ENCODE measurements at regions not wholly inside any gene's neighbourhood (a gene's known extent, or its start where the extent isn't known, plus 50 kb on each side); places are given as distances from the start of the nearest gene placed in this dataset.

GRCh38 chr4:26099967-26100366, 185.9 kb downstream of the SMIM20 start:
- no peak for DNase-seq (ENCODE audit: extremely low read depth in 1 of 2, low read depth in 1 of 2)

DNA sequence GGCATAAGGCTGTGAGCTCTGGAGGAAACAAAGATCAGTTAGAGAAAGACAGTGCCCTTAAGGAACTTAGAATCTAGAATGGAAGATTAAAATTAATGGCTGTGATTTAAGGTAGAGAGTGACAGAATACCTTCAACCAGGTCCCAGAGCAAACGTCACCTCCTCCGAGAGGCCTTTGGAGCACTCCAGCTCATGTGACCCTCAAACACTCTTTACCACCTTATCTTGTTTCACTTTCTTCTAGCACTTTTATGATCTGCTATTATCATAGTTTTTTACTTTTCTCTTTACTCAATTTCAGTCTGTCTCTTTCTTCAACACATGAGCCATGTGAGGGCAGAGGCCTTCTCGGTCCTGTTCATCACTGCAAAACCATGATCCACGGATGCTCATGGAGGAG, 187.0 kb downstream of the SMIM20 start:
- no peak for DNase-seq (ENCODE audit: extremely low read depth in 1 of 2, low read depth in 1 of 2)

DNA sequence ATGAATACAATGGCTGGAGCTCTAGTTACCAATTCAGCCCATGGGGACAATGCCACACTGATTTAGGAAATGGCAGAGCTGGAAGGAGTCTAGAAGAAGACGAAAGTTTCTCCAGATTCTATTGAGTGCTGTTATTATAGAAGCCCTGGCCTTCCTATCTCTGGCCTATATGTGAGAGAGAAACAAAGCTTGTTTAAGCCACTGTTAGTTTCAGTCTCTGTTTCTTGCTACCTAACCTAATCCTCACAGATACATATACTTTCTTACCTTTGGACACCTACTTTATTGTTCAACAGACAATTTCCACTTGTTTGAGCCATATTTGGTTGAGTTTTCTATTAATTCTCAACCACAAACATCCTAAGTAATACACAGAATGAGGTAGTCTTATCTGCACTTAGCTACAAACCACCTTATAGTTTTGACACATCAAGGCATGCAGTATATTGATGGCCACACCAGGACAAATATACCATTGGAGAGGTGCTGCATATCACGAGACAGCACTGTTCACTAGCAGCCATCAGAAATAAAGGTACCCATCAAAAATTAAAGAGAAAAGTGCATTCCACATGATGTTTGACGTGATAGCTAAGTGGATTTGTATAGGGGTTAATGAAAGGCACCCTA, 190.2 kb downstream of the SMIM20 start:
- no peak for DNase-seq (ENCODE audit: extremely low read depth in 1 of 2, low read depth in 1 of 2)

GRCh38 chr4:26105337-26105736, 191.3 kb downstream of the SMIM20 start:
- DNase-seq (ENCODE audit: extremely low read depth in 1 of 2, low read depth in 1 of 2), result no peak

DNA sequence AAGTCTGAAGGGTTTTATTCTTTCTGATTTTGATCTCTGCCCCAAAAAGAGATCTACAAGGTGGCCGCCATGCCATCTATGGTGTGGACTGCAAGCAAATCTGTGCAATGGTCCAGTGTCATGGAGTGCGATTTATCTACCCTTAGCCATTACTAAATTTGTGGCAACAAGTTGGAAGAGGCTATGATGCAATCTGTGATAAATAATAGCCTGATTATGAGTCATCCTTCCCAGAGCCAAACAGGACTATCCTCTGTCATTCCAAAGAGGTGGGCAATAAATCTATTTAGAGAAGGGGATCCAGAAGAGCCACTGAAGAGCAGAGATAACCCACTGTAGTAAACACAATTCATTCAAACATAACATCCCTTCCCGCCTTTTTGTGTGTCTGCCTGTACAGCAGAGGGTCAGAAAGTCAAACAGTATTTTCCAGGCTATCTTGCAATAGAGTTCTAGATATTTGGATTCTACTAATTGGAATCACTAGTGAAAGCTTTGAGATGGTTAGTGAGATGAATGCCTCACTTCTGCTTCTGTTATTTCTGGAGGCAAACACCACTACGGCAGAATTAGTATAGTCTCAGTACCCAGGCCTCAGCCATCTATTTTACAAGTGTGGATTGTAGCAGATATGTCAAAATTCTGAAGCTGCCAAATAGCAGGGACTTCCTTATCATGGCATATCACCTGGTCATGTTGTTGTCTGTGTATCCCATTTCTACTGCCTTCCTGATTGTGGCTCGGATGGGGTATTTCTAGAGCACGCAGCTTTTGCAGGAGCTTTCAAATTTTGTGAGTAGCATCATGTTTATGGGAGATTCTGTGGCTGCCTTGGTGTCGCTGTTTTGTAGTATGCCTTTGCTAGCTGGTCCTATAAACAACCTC, 192.0 kb downstream of the SMIM20 start:
- no peak for DNase-seq (ENCODE audit: extremely low read depth in 1 of 2, low read depth in 1 of 2)

GRCh38 chr4:26106776-26107175, 192.8 kb downstream of the SMIM20 start:
- no peak for DNase-seq (ENCODE audit: extremely low read depth in 1 of 2, low read depth in 1 of 2)

- DNase-seq (ENCODE audit: extremely low read depth in 1 of 2, low read depth in 1 of 2), result no peak
Observed at GRCh38 chr4:26108054-26108453, 194.0 kb downstream of the SMIM20 start.

DNA sequence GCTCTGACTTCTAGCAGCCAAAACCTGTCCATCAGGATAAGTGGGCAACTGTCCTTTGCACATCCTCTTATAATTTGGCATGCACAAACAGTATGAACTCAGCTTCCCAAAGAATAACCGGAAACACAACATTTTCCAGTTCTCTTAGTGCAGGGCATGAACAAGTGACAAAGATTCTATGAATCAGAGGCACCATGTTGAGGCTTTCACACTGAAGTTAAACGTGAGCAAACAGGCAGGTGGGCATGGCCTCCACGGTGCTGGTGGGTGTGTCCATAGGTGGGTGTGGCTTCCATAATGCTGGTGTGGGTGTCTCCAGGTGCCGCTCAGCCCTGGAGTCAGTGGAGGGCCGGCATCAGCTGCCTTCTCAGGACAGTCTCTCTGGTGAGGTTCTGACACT, 196.5 kb downstream of the SMIM20 start:
- DNase-seq (ENCODE audit: extremely low read depth in 1 of 2, low read depth in 1 of 2), result no peak

GRCh38 chr4:26113339-26113940, 199.4 kb downstream of the SMIM20 start:
- no peak for DNase-seq (ENCODE audit: extremely low read depth in 1 of 2, low read depth in 1 of 2)

DNA sequence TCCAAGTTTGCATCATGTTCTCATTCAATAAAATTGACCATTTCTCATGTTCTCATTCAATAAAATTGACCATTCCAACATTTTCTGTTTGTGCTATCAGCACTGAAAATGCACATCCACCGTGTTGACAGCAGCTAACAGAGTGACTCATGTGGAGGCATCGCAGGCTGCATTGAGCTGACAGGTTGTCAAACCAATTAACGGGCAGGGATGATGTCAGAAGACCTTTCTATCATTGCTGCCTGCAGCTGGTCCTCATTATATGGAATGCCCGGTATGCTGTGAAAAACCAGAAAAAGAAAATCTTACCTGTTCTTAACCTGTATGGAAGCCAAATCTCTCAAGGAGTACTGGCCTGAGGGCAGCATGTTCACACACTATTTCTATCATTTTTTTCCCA, 202.0 kb downstream of the SMIM20 start:
- no peak for DNase-seq (ENCODE audit: extremely low read depth in 1 of 2, low read depth in 1 of 2)

GRCh38 chr4:26120098-26120825, 200.6 kb upstream of the RBPJ start:
- DNase-seq (ENCODE audit: extremely low read depth in 1 of 2, low read depth in 1 of 2), result no peak

GRCh38 chr4:26122690-26123089, 198.1 kb upstream of the RBPJ start:
- DNase-seq (ENCODE audit: extremely low read depth in 1 of 2, low read depth in 1 of 2), result no peak

DNA sequence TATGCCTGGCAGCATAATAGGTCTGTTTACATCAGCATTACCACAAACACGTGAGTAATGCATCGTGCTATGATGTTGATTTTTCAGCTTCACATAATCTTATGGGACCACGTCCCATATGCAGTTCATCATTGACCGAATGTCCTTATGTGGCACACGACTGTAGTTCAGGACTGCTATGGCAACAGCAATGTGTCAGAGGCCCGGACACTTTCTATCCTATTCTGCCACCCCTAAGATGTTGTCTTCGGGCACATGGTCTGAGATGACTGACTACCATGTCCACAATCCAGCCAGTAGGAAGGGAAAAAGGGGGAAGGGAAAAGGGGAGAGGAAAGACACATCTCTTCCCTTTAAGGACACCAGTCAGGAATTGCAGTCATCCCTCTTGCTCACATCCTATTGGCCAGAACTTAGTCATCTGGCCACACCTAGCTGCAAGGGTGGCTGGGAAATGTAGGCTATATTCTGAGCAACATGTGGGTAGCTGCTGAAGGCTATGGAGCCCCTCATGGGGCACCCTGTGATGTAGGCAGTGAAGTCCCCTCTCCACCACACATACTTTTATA, 196.0 kb upstream of the RBPJ start:
- no peak for DNase-seq (ENCODE audit: extremely low read depth in 1 of 2, low read depth in 1 of 2)

GRCh38 chr4:26126143-26126718, 194.6 kb upstream of the RBPJ start:
- no peak for DNase-seq (ENCODE audit: extremely low read depth in 1 of 2, low read depth in 1 of 2)

DNA sequence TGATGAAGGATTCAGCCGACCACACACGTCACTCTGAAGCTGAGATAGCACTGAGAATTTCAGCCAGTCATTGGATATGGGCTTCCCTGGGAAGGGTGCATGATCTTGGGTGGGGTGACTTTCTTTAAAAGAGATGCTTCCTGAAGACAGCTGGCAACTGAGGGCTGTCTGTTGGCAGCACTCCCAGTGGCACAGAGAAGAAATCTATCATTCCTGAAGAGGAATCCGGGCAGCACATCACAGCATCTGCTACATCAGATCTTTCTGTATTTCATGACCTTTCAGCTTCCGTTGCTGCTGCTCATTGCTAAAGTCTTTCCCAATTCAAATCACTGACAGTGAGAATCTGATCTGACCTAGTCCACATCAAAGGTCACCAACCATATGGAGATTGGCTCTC, 193.8 kb upstream of the RBPJ start:
- DNase-seq (ENCODE audit: extremely low read depth in 1 of 2, low read depth in 1 of 2), result no peak

- DNase-seq (ENCODE audit: extremely low read depth in 1 of 2, low read depth in 1 of 2), result no peak
Observed at GRCh38 chr4:26127851-26128337, 192.9 kb upstream of the RBPJ start.

- DNase-seq (ENCODE audit: extremely low read depth in 1 of 2, low read depth in 1 of 2), result no peak
Observed at GRCh38 chr4:26130173-26130572, 190.6 kb upstream of the RBPJ start.

GRCh38 chr4:26130841-26131432, 189.9 kb upstream of the RBPJ start:
- DNase-seq (ENCODE audit: extremely low read depth in 1 of 2, low read depth in 1 of 2), result no peak

GRCh38 chr4:26131711-26132110, 189.1 kb upstream of the RBPJ start:
- peak; percentile 3 to 7 for DNase-seq (ENCODE audit: extremely low read depth in 1 of 2, low read depth in 1 of 2)

DNA sequence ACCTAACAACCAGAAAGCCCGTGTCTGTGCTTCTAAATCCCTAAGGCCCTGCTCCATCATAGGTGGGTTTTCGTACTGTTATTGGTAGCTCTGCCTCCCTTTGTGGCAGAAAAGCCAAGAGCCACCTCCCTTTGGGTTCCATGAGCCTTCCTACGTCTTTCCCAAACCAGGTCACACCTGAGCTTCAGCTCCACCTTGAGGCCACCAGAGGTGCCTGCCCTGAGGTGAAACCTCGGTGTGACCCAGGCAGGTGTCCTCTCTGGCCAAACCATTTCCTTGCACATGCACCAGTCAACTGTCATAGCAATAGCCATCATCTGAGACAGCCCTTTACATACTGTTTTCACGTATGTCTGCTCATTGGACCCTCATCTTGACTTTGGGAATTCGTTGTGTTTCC, 188.0 kb upstream of the RBPJ start:
- DNase-seq (ENCODE audit: extremely low read depth in 1 of 2, low read depth in 1 of 2), result no peak

All from activated CD8-positive, alpha-beta memory T cell treated with anti-CD3 and anti-CD28 coated beads for 1 hour (primary cell).